HEK293 (cell line): ENCODE measurements at regions not wholly inside any gene's neighbourhood (a gene's known extent, or its start where the extent isn't known, plus 50 kb on each side); places are given as distances from the start of the nearest gene placed in this dataset.

ENCODE experiments used
- CTCF ChIP-seq: fragments of 450-650 bp; formaldehyde crosslinking; IDR thresholded peaks from 2 replicates; pipeline ENCODE4 v1.5.1; 2016; ENCODE audit warnings: missing biosample characterization, missing genetic modification characterization
- ZNF629 ChIP-seq: fragments of 450-650 bp; formaldehyde crosslinking; IDR thresholded peaks from 2 replicates; pipeline ENCODE4 v1.5.1; 2017; ENCODE audit warnings: missing biosample characterization, missing genetic modification characterization
- ZNF768 ChIP-seq: fragments of 450-650 bp; formaldehyde crosslinking; IDR thresholded peaks from 2 replicates; pipeline ENCODE4 v1.5.1; 2018; ENCODE audit warnings: missing biosample characterization, mild to moderate bottlenecking, missing genetic modification characterization

- no peak for TF ChIP-seq ZNF629 (tag by site-specific recombination)
- no peak for TF ChIP-seq CTCF (tag by site-specific recombination)
- TF ChIP-seq ZNF768 (tag by site-specific recombination) = no peak
Measured at GRCh38 chrX:87846956-87847355, 329.4 kb downstream of the KLHL4 start.
